GM21515 (cell line): ENCODE measurements at regions not wholly inside any gene's neighbourhood (a gene's known extent, or its start where the extent isn't known, plus 50 kb on each side); places are given as distances from the start of the nearest gene placed in this dataset.
A peak's percentile ranks its signal among the peaks of the same experiment; 100 is the strongest.

Experiments used
- ATAC-seq: cut with Tn5 transposase; IDR thresholded peaks from one replicate; pipeline ENCODE4 v1.9.1; 2021; ENCODE audit not compliant: unreplicated experiment

- peak; percentile 66 for ATAC-seq
Measured at GRCh38 chr9:90259311-90260246, 383.0 kb downstream of the DIRAS2 start.

DNA sequence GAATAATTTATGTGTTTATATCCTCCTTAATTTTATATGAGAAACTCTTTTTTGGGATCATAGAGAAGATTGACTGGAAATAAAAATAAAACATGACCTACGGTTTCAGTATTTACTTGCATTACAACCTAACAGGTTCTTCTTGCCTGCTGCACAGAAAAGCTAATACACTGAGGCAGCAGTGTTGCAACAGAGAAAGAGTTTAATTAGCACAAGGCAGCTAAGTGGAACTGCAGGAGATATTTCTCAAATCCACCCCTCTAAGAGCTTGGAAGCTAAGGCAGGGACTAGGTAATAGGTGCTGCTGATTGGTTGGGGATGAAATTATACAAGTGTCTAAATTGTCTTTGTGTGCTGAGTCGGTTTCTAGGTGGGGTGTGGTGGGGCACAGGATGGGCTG lies 380.9 kb downstream of the DIRAS2 start:
- ATAC-seq, result no peak

GRCh38 chr9:90268613-90269012 lies 374.0 kb downstream of the DIRAS2 start:
- ATAC-seq, result no peak

GRCh38 chr9:90271707-90272106 lies 370.9 kb downstream of the DIRAS2 start:
- no peak for ATAC-seq

DNA sequence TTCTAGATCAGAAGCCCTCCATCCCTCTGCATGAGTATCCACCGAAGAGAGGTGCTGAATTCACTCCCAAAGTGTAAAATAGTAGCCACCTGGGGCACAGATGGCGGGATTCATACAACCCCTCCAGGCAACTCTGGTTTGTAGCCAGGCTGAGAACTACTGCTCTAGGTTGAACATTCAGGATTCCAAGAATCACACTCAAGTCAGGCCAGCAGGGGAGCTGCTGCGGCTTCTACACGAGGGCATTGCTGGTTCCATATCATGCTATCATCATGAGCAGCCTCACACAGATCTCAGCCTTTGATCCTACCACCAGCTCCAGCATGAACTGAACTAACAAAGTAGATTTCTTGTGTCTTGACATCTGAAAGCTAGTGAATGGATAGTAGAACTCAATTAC lies 367.9 kb downstream of the DIRAS2 start:
- ATAC-seq, result no peak

GRCh38 chr9:90285946-90286345 lies 356.7 kb downstream of the DIRAS2 start:
- ATAC-seq, result no peak

DNA sequence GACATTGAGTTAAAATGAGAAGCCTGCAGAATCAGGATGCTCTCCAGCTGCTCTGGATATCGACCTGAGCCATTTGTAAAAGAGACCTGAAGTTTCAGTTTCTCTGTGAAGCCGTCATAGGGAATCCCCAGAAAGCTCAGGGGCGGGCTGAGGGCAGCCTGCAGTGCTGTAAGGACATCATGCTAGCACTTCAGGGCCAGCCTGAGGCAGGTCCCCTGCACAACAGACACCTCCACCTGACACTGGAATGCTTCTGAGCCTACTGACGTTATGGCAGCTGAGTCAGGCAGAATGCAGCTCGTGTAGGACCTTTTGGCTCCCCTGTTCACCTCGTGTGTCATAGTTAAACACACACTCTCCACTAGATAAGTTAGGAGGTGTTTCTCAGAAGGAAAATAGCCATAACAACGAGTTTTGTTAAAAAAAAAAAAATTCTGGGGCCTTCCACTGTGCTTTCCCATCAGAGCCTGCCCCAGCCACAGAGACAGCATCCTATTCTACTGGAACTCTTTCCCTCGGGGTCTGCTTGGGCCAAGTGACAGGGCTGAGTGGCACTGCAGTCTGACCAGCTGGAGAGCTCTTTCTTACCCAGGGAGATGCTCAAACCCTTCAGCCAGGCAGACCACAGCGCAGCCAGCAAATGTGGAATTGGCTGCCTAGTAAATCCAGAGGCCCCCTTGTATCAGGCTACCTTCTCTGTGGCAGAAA lies 354.9 kb downstream of the DIRAS2 start:
- ATAC-seq, result peak; percentile 88

DNA sequence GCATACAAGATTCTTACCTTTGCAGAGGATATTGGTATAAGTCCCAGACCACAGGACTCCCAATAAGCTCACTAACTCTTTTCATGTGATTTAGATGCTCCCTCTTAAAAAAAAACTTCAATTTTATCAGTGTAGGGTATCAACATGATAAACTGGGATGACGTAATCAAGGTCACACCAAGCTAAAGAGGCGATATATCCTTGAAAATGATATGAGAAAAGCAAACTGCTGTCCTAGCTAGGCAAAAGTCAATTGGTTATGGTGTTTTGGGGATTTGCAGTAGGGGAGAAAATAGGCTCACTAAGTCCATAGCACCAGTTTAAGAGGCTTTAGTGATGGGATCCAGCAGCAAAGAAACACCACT lies 354.4 kb downstream of the DIRAS2 start:
- no peak for ATAC-seq

- ATAC-seq, result no peak
Measured at GRCh38 chr9:90290716-90291485, 351.7 kb downstream of the DIRAS2 start.

DNA sequence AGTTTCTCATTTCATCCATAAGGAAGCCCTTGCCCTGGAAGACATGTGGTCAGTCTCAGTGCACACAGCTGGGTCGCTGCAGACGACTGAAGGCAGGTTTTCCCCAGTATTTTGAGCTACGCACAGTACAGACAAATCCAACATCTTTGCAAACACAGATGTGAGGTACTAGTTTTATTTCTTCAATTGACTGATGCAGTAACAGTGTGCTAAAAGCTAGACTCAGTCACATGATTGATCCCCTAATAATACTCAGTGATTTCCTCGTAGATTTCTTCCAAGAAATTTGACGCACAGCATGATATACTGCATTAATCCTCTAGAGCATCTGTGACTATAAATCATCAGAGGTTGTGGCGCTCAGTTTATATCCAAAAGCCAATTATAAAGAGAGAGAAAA lies 346.1 kb downstream of the DIRAS2 start:
- ATAC-seq, result no peak

DNA sequence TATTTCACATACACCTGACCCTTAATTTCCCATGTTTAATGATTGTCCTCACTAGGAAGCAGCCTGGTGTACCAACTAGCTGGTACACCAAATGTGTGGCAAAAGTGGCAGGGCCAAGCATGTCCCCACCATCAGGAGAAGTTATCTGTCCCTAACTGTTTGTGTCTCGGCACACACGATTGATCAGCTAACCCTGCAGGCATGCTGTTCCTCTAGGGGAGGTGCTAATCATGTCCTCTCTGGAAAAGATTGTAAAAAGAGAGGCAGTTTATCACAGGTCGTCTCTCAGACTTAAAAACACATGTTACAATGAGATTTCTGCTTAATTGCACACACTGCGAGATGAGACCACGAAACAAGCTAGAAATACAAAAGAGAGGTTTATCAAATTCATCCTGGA lies 342.7 kb downstream of the DIRAS2 start:
- no peak for ATAC-seq

- no peak for ATAC-seq
Measured at GRCh38 chr9:90300611-90301276, 341.9 kb downstream of the DIRAS2 start.

DNA sequence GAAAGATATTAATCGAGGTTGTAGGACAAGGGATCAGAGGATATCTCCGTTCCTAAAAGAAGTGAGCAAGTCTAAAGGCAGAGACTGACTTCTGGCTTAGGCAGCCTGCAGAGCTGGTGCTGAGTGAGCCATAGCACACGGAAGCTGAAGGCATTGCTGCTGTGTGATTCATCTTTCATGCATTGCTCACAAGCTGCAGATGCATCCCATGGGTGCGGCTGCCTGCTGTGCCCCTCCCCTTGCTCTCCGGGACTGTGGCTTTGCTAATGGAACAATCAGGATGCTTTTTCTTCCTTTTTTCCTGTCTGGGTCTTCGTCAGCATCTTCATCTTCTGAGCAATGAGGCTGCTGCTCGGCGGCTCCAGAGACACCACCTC lies 341.4 kb downstream of the DIRAS2 start:
- no peak for ATAC-seq

- ATAC-seq, result no peak
Measured at GRCh38 chr9:90303655-90304054, 339.0 kb downstream of the DIRAS2 start.

- no peak for ATAC-seq
Measured at GRCh38 chr9:90306158-90306557, 336.5 kb downstream of the DIRAS2 start.

DNA sequence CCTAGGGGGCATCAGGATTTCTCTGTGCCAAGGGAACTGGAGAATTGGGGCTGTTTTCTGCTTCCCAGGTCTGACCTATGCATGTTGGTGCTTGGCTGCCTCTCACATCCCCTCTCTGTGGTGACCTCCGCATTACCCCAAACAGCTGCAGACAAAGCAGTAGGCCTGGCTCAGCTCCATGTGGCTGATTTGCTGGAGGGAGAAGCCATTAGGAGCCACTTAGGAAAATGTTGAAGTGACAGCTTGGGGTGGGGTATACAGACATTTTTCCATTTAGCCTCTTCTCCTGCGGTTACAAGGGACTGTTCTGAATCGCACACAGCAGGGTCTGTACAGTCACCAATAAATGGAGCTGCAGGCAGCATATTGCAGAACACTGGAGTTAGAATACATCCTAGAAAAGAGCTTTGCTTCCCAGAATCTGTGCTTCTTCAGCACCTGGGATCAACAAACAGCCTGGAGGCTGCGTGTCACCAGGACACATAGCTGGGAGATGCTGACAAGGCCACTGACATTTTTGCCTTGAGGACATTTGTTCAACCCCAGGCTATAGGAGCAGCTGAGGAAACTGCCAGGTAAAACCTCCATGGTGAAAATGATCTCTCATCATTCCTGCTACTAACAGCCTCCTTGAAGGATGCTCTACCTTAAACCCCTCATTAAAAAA lies 335.3 kb downstream of the DIRAS2 start:
- ATAC-seq, result no peak

DNA sequence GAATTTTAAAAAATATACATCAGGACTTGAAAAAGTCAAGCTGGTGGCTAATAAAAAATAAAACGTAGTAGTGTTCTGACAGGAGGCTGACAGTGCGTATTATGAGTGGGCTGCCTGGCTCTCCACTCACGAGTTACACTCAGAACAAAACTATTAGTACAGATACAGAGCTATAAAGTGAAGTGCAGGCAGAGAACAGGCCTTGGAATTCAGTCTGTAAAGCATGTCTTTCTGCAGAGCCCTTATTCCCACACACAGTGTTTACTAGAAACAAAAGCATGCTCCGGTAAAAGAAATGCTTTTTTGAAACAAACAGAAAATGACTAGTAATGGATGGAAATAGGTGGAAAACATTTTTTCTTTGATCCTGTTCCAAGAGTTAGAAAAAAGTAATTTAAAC lies 334.7 kb downstream of the DIRAS2 start:
- ATAC-seq, result no peak

GRCh38 chr9:90308691-90309090 lies 333.9 kb downstream of the DIRAS2 start:
- no peak for ATAC-seq

GRCh38 chr9:90309809-90310520 lies 332.7 kb downstream of the DIRAS2 start:
- no peak for ATAC-seq

DNA sequence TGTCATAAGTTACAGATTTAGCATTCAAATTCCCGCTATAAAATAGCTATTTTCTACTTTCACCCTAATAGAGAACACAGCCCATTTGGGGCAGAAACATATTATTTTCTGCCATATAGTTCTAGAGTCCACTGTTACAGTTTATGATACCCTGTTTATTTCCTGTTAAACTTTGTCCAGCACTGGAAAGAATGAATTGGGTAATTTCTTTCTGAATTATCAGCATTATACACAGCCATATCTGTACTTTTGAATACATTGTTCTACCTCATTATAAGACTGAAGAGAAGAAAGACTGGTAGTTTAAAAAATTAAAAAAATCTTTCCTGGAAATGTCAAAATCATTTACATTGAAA lies 332.1 kb downstream of the DIRAS2 start:
- no peak for ATAC-seq
